ENCODE measurements at regions not wholly inside any gene's neighbourhood (a gene's known extent, or its start where the extent isn't known, plus 50 kb on each side); places are given as distances from the start of the nearest gene placed in this dataset.

DNA sequence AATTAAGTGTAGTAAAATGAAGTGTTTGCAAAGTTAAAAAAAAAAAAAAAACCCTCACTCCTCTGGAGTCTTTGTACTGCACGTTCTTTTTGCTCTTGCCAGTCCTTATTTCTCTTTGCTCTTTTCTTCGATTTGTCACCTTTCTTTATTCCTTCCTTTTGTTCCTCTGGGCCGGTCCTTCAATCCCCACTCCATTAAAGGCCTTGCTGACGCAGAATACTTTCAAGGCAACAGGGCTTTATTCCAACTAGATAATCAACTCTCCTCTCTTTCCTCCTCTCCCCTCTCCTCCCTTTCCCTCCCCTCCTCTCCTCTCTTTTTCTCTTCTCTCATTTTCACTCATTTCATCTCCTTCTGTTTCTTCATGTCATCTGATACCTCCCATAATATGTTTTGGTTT is 138.2 kb upstream of the NTM start:
- BruUV-seq (replicated peaks): no TSS peak
- TF ChIP-seq CTCF (IDR thresholded peaks at IDR 0.05; ENCODE audit: insufficient read depth in 1 of 2, low read depth in 1 of 2, low read length in 1 of 2, severe bottlenecking in 1 of 2, unreplicated experiment in 1 of 2): no peak
- H3K27ac Mint-ChIP-seq (ENCODE audit: unreplicated experiment): no peak overlapping the region
- no peaks in the 10 kb centered on the region for H3K4me1 Mint-ChIP-seq (ENCODE audit: low read depth, unreplicated experiment)
- no peaks in the 10 kb centered on the region for H3K9me3 ChIP-seq
- CTCF ChIA-PET: interaction anchor here (0.7 kb wide), 1 partner anchor 168 kb away, joined by 4 read pairs; no protein-coding TSS in a partner anchor
- H3K9me3 Mint-ChIP-seq (ENCODE audit: unreplicated experiment): no peaks in the 10 kb centered on the region
- no peak for DNase-seq
- H3K4me3 ChIP-seq (ENCODE audit: low read depth, low read length): no peak overlapping the region
- peaks cover 19% of the 10 kb centered on the region for H3K27me3 Mint-ChIP-seq (ENCODE audit: insufficient read depth, unreplicated experiment)
- intact Hi-C loops (cut with micrococcal nuclease; ENCODE audit: unreplicated experiment): no loop called here
- H3K4me1 ChIP-seq: no peaks in the 10 kb centered on the region
- H3K36me3 ChIP-seq (ENCODE audit: control insufficient read depth, insufficient read depth, low read length): no peaks in the 10 kb centered on the region
- no peak overlapping the region for H3K4me3 Mint-ChIP-seq (ENCODE audit: unreplicated experiment)
- H3K27me3 ChIP-seq (replicated peaks; ENCODE audit: control insufficient read depth, insufficient read depth, low read length): 0 out of 2 replicates have a peak, but pooled peaks cover 2% of the 10 kb centered on the region
- POLR2A ChIA-PET: no interaction called here
- no peaks in the 10 kb centered on the region for H3K36me3 Mint-ChIP-seq (ENCODE audit: insufficient read depth, unreplicated experiment)

DNA sequence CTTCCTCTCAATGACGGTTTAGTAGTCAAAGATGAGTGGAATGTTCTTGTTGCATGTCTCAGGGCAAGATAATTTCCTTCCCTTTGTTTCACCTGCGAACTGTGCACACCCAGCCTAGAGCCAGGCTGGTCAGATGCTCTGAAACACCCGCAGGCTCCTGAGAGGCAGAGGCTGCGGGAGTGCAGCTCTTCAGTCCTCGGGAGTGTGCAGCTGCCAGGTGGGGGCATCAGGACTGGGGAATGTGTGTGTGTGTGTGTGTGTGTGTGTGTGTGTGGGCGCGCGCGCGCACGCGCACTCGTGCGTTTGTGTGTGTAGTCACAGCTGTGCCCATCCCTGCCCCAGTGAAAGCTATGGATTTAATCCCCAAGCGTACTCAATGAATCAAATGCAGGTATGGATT is 136.2 kb upstream of the NTM start:
- H3K27ac Mint-ChIP-seq (ENCODE audit: unreplicated experiment): no peak overlapping the region
- ChIA-PET POLR2A (no interaction called here), CTCF (no interaction called here)
- DNase-seq: no peak
- BruUV-seq (replicated peaks): no TSS peak
- Histone ChIP-seq H3K27me3 (replicated peaks; ENCODE audit: control insufficient read depth, insufficient read depth, low read length) (0 out of 2 replicates have a peak, but pooled peaks cover 2% of the 10 kb centered on the region), H3K36me3 (ENCODE audit: control insufficient read depth, insufficient read depth, low read length) (no peaks in the 10 kb centered on the region), H3K9me3 (no peaks in the 10 kb centered on the region), H3K4me1 (no peaks in the 10 kb centered on the region), H3K4me3 (ENCODE audit: low read depth, low read length) (no peak overlapping the region)
- H3K9me3 Mint-ChIP-seq (ENCODE audit: unreplicated experiment): no peaks in the 10 kb centered on the region
- TF ChIP-seq CTCF (IDR thresholded peaks at IDR 0.05; ENCODE audit: insufficient read depth in 1 of 2, low read depth in 1 of 2, low read length in 1 of 2, severe bottlenecking in 1 of 2, unreplicated experiment in 1 of 2): no peak
- H3K4me1 Mint-ChIP-seq (ENCODE audit: low read depth, unreplicated experiment): no peaks in the 10 kb centered on the region
- peaks cover 17% of the 10 kb centered on the region for H3K27me3 Mint-ChIP-seq (ENCODE audit: insufficient read depth, unreplicated experiment)
- intact Hi-C loops (cut with micrococcal nuclease; ENCODE audit: unreplicated experiment): no loop called here
- H3K36me3 Mint-ChIP-seq (ENCODE audit: insufficient read depth, unreplicated experiment): no peaks in the 10 kb centered on the region
- H3K4me3 Mint-ChIP-seq (ENCODE audit: unreplicated experiment): no peak overlapping the region

GRCh38 chr11:131235328-131236298 is 134.8 kb upstream of the NTM start:
- intact Hi-C loops (cut with micrococcal nuclease; ENCODE audit: unreplicated experiment): no loop called here
- BruUV-seq (replicated peaks): no TSS peak
- CTCF ChIA-PET: interaction anchor here (0.6 kb wide), 1 partner anchor 18 kb away, joined by 5 read pairs; no protein-coding TSS in a partner anchor

More at GRCh38 chr11:131235328-131236298, 134.8 kb upstream of the NTM start:
- DNase-seq: no peak
- TF ChIP-seq CTCF (IDR thresholded peaks at IDR 0.05; ENCODE audit: insufficient read depth in 1 of 2, low read depth in 1 of 2, low read length in 1 of 2, severe bottlenecking in 1 of 2, unreplicated experiment in 1 of 2): no peak
- Histone ChIP-seq H3K27me3 (replicated peaks; ENCODE audit: control insufficient read depth, insufficient read depth, low read length) (0 out of 2 replicates have a peak, but pooled peaks cover 2% of the 10 kb centered on the region), H3K4me1 (no peaks in the 10 kb centered on the region), H3K9me3 (no peaks in the 10 kb centered on the region), H3K36me3 (ENCODE audit: control insufficient read depth, insufficient read depth, low read length) (no peaks in the 10 kb centered on the region), H3K4me3 (ENCODE audit: low read depth, low read length) (no peak overlapping the region)
- H3K27ac Mint-ChIP-seq (ENCODE audit: unreplicated experiment): no peak overlapping the region
- POLR2A ChIA-PET: no interaction called here
- no peaks in the 10 kb centered on the region for H3K36me3 Mint-ChIP-seq (ENCODE audit: insufficient read depth, unreplicated experiment)
- H3K4me1 Mint-ChIP-seq (ENCODE audit: low read depth, unreplicated experiment): no peaks in the 10 kb centered on the region
- no peak overlapping the region for H3K4me3 Mint-ChIP-seq (ENCODE audit: unreplicated experiment)
- no peaks in the 10 kb centered on the region for H3K9me3 Mint-ChIP-seq (ENCODE audit: unreplicated experiment)
- peaks cover 19% of the 10 kb centered on the region for H3K27me3 Mint-ChIP-seq (ENCODE audit: insufficient read depth, unreplicated experiment)
